GM23338 (cell line): ENCODE measurements at regions not wholly inside any gene's neighbourhood (a gene's known extent, or its start where the extent isn't known, plus 50 kb on each side); places are given as distances from the start of the nearest gene placed in this dataset.
"Not testable (repeated sequence)": the region's sequence is repeated elsewhere in the genome, so short reads cannot be mapped to it uniquely, and the experiment has no call there.

Source experiments
- ATAC-seq: fragments of 200-7000 bp; cut with Tn5 transposase; 3 replicates; pipeline ENCODE4 v1.9.1; 2020
- DNase-seq: peaks from one replicate; pipeline ENCODE4 v3.0.0-alpha.2; 2015; ENCODE audit warnings: low spot score
- H2AFZ ChIP-seq: fragments of 200-600 bp; sonication (generic); 2 replicates; pipeline ENCODE4 v1.8.0; 2016; ENCODE audit warnings: antibody characterized with exemption, mild to moderate bottlenecking, moderate library complexity
- H3F3A ChIP-seq: fragments of 200-600 bp; sonication (generic); replicated peaks from 2 replicates; pipeline ENCODE4 v1.8.0; 2017; ENCODE audit warnings: antibody characterized with exemption, mixed run types, low read depth
- H3K27ac ChIP-seq: fragments of 200-600 bp; sonication (generic); 2 replicates; pipeline ENCODE4 v1.6.1; 2016; ENCODE audit warnings: low read depth
- H3K27me3 ChIP-seq: fragments of 200-600 bp; sonication (generic); 2 replicates; pipeline ENCODE4 v1.8.0; 2016; ENCODE audit warnings: mild to moderate bottlenecking, mixed run types, moderate library complexity; ENCODE audit not compliant: insufficient read depth
- H3K36me3 ChIP-seq: fragments of 200-600 bp; sonication (generic); 2 replicates; pipeline ENCODE4 v1.8.0; 2016; ENCODE audit warnings: mild to moderate bottlenecking; ENCODE audit not compliant: insufficient read depth
- H3K4me1 ChIP-seq: fragments of 200-600 bp; sonication (generic); 2 replicates; pipeline ENCODE4 v1.8.0; 2016; ENCODE audit warnings: mild to moderate bottlenecking, moderate library complexity; ENCODE audit not compliant: insufficient read depth
- H3K4me2 ChIP-seq: fragments of 200-600 bp; sonication (generic); 2 replicates; pipeline ENCODE4 v1.7.1; 2017; ENCODE audit warnings: mixed run types
- H3K4me3 ChIP-seq: fragments of 200-600 bp; sonication (generic); 2 replicates; pipeline ENCODE4 v1.6.1; 2016; ENCODE audit warnings: mixed run types
- H3K79me2 ChIP-seq: fragments of 200-600 bp; sonication (generic); replicated peaks from 2 replicates; pipeline ENCODE4 v1.8.0; 2017; ENCODE audit warnings: mild to moderate bottlenecking; ENCODE audit not compliant: insufficient read depth
- H3K9me2 ChIP-seq: fragments of 200-600 bp; sonication (generic); 2 replicates; pipeline ENCODE4 v1.8.0; 2017; ENCODE audit not compliant: insufficient read depth
- H4K20me1 ChIP-seq: fragments of 200-600 bp; sonication (generic); replicated peaks from 2 replicates; pipeline ENCODE4 v1.8.0; 2017; ENCODE audit warnings: mild to moderate bottlenecking; ENCODE audit not compliant: insufficient read depth
- H3K27ac Mint-ChIP-seq: 2 replicates; pipeline ENCODE4 v1.8.0; 2020; ENCODE audit warnings: inconsistent platforms, mild to moderate bottlenecking, moderate library complexity, mixed read lengths
- H3K27me3 Mint-ChIP-seq: 3 replicates; pipeline ENCODE4 v1.8.0; 2022; ENCODE audit warnings: low read depth, mild to moderate bottlenecking, moderate library complexity, mixed read lengths, inconsistent platforms; ENCODE audit not compliant: insufficient read depth, poor library complexity
- H3K36me3 Mint-ChIP-seq: 3 replicates; pipeline ENCODE4 v1.8.0; 2021; ENCODE audit warnings: low read depth, mild to moderate bottlenecking, inconsistent platforms, moderate library complexity, mixed read lengths
- H3K4me1 Mint-ChIP-seq: 3 replicates; pipeline ENCODE4 v1.8.0; 2020; ENCODE audit warnings: mild to moderate bottlenecking, inconsistent platforms, mixed read lengths
- H3K4me3 Mint-ChIP-seq: 3 replicates; pipeline ENCODE4 v1.8.0; 2021; ENCODE audit warnings: moderate library complexity, mild to moderate bottlenecking, inconsistent platforms, mixed read lengths
- H3K9me3 Mint-ChIP-seq: 3 replicates; pipeline ENCODE4 v1.8.0; 2020; ENCODE audit warnings: moderate library complexity, mild to moderate bottlenecking, inconsistent platforms, mixed read lengths

DNA sequence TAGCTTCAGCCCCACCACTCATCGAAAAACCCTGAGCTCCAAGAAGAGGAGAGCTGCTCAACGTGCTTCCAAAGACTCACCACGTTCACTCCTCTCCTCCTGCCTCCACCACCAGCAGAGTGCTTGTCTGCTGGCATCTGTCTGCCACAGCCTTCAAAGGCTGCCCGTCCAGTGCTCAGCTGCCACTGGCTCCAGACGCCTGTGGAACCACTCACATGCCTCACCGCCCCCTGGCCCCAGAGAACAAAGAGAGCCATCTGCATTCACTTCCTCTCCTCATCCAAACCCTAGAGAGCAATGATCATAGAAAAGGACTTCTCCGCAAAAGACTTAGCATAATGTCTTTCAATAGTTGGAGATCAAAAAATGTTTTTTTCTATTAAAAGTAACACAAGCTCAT lies 108.1 kb downstream of the GOLGA6L6 start:
- H3K4me2 ChIP-seq, H3K27me3 Mint-ChIP-seq, H4K20me1 ChIP-seq, H3K27me3 ChIP-seq, H3K36me3 ChIP-seq, H3K4me3 Mint-ChIP-seq, H3K4me1 Mint-ChIP-seq, H2AFZ ChIP-seq, H3K4me3 ChIP-seq, H3K36me3 Mint-ChIP-seq, H3K4me1 ChIP-seq, H3F3A ChIP-seq, H3K27ac Mint-ChIP-seq, H3K9me2 ChIP-seq, H3K27ac ChIP-seq, H3K9me3 Mint-ChIP-seq, DNase-seq, H3K79me2 ChIP-seq: not testable (repeated sequence)
- peak; percentile 79 for ATAC-seq

- ATAC-seq, result peak; percentile 97
- not testable (repeated sequence) for H3K9me2 ChIP-seq, H3K4me3 Mint-ChIP-seq, H3K27me3 Mint-ChIP-seq, H3K9me3 Mint-ChIP-seq, H3K27ac ChIP-seq, H3F3A ChIP-seq, H2AFZ ChIP-seq, H3K4me3 ChIP-seq, H3K36me3 ChIP-seq, H4K20me1 ChIP-seq, H3K27me3 ChIP-seq, H3K4me1 ChIP-seq, H3K4me1 Mint-ChIP-seq, H3K4me2 ChIP-seq, H3K79me2 ChIP-seq, H3K27ac Mint-ChIP-seq, DNase-seq, H3K36me3 Mint-ChIP-seq
These were observed 111.1 kb downstream of the GOLGA6L6 start for GRCh38 chr15:20430495-20430894.

- not testable (repeated sequence) for H4K20me1 ChIP-seq, H2AFZ ChIP-seq, H3K27ac Mint-ChIP-seq, H3K27me3 ChIP-seq, H3K4me3 ChIP-seq, H3K4me1 ChIP-seq, H3K27me3 Mint-ChIP-seq, H3K9me3 Mint-ChIP-seq, H3K79me2 ChIP-seq, H3K4me2 ChIP-seq, H3K27ac ChIP-seq, H3K9me2 ChIP-seq, H3K4me3 Mint-ChIP-seq, DNase-seq, H3K4me1 Mint-ChIP-seq, ATAC-seq, H3F3A ChIP-seq
- H3K36me3 Mint-ChIP-seq, result peaks cover 20% of the 10 kb centered on the region
- H3K36me3 ChIP-seq, result peaks cover 41% of the 10 kb centered on the region
These were observed 120.9 kb downstream of the GOLGA6L6 start for GRCh38 chr15:20420710-20421109.

DNA sequence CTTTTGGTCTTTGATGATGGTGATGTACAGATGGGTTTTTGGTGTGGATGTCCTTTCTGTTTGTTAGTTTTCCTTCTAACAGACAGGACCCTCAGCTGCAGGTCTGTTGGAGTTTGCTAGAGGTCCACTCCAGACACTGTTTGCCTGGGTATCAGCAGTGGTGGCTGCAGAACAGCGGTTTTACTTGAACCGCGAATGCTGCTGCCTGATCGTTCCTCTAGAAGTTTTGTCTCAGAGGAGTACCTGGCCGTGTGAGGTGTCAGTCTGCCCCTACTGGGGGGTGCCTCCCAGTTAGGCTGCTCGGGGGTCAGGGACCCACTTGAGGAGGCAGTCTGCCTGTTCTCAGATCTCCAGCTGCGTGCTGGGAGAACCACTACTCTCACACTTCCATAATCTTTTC lies 125.0 kb downstream of the GOLGA6L6 start:
- H3K9me2 ChIP-seq, H3K9me3 Mint-ChIP-seq, ATAC-seq, H3K4me2 ChIP-seq, H3K4me1 Mint-ChIP-seq, DNase-seq, H3K4me1 ChIP-seq, H3K79me2 ChIP-seq, H3F3A ChIP-seq, H3K27me3 Mint-ChIP-seq, H4K20me1 ChIP-seq, H2AFZ ChIP-seq, H3K27me3 ChIP-seq, H3K4me3 Mint-ChIP-seq, H3K27ac ChIP-seq, H3K27ac Mint-ChIP-seq: not testable (repeated sequence)
- Histone ChIP-seq H3K36me3 (peaks cover 49% of the 10 kb centered on the region), H3K4me3 (peak overlapping the region; percentile 3; the same call in 1 of the 2 replicates)
- peaks cover 40% of the 10 kb centered on the region for H3K36me3 Mint-ChIP-seq

DNA sequence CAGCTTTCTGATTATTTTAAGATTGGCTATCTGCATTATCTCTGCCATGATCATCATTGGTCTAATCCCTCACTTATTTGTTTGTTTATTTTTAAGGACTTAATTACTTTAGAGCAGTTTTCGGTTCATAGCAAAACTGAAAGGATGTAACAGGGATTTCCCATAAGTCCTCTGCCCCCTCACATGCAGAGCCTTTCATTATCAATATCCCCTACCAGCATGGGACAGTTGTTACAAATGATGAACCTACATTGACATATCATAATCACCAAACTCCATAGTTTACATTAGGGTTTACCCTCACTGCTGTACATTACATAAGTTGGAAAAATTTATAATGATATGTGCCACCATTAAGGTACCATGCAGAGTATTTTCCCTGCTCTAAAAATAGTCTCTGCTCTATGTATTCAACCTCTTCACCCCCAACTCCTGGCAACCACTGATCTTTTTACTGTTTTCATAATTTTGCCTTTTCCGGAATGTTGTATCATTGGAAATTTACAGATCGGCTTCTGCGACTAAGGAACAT lies 131.9 kb downstream of the GOLGA6L6 start:
- not testable (repeated sequence) for H3F3A ChIP-seq, H3K4me2 ChIP-seq, H3K27me3 ChIP-seq, H3K4me1 Mint-ChIP-seq, H3K79me2 ChIP-seq, H3K27ac ChIP-seq, DNase-seq, ATAC-seq, H3K27me3 Mint-ChIP-seq, H2AFZ ChIP-seq, H3K9me2 ChIP-seq, H3K4me1 ChIP-seq, H3K9me3 Mint-ChIP-seq, H3K4me3 Mint-ChIP-seq, H3K4me3 ChIP-seq, H4K20me1 ChIP-seq, H3K27ac Mint-ChIP-seq
- H3K36me3 Mint-ChIP-seq, result peaks cover 13% of the 10 kb centered on the region
- H3K36me3 ChIP-seq, result peaks cover 37% of the 10 kb centered on the region
